WTC11 (cell line): ENCODE measurements at regions not wholly inside any gene's neighbourhood (a gene's known extent, or its start where the extent isn't known, plus 50 kb on each side); places are given as distances from the start of the nearest gene placed in this dataset.

Source experiments
- ATAC-seq: fragments of 200-7000 bp; cut with Tn5 transposase; 2 replicates; pipeline ENCODE4 v1.10.0; 2021; ENCODE audit warnings: mild to moderate bottlenecking, moderate library complexity
- CTCF ChIA-PET: fragments of 300-600 bp; sonication (Branson Sonifier 250); formaldehyde crosslinking; loops from one replicate; lab custom pipeline; 2021; ENCODE audit warnings: antibody characterized with exemption; lab: Charles Lee
- POLR2A ChIA-PET: fragments of 350-600 bp; sonication (Branson Sonifier 250); formaldehyde crosslinking; loops from one replicate; lab custom pipeline; 2021; ENCODE audit warnings: antibody characterized with exemption; lab: Charles Lee
- DNase-seq: peaks from one replicate; pipeline ENCODE4 v3.0.0; 2021; ENCODE audit warnings: low spot score
- H3K27ac Mint-ChIP-seq: 2 replicates; pipeline ENCODE4 v1.8.0; 2021; ENCODE audit warnings: mixed read lengths
- H3K27me3 Mint-ChIP-seq: 2 replicates; pipeline ENCODE4 v1.8.0; 2021; ENCODE audit warnings: low read depth, mild to moderate bottlenecking, moderate library complexity, mixed read lengths
- H3K36me3 Mint-ChIP-seq: 2 replicates; pipeline ENCODE4 v1.8.0; 2021; ENCODE audit warnings: mixed read lengths
- H3K4me1 Mint-ChIP-seq: 2 replicates; pipeline ENCODE4 v1.8.0; 2022; ENCODE audit warnings: mixed read lengths
- H3K4me3 Mint-ChIP-seq: 2 replicates; pipeline ENCODE4 v1.8.0; 2021; ENCODE audit warnings: mild to moderate bottlenecking, moderate library complexity, mixed read lengths
- H3K9me3 Mint-ChIP-seq: 2 replicates; pipeline ENCODE4 v1.8.0; 2021; ENCODE audit warnings: mixed read lengths
- CTCF ChIP-seq: fragments of 200-600 bp; IDR thresholded peaks from 2 replicates; pipeline ENCODE4 v1.8.0; 2022; ENCODE audit warnings: antibody characterized with exemption
- E2F5 ChIP-seq: sonication (generic); formaldehyde crosslinking; IDR thresholded peaks from 2 replicates; pipeline ENCODE4 v1.8.1; 2022; ENCODE audit warnings: mild to moderate bottlenecking, moderate library complexity, missing genetic modification reagents
- FOXK1 ChIP-seq: sonication (generic); formaldehyde crosslinking; IDR thresholded peaks from 2 replicates; pipeline ENCODE4 v1.8.0; 2022; ENCODE audit warnings: mild to moderate bottlenecking, moderate library complexity, missing genetic modification reagents
- FOXP4 ChIP-seq: sonication (generic); formaldehyde crosslinking; IDR thresholded peaks from 2 replicates; pipeline ENCODE4 v1.8.0; 2022; ENCODE audit warnings: mild to moderate bottlenecking, missing genetic modification reagents
- GTF2I ChIP-seq: fragments of 250-450 bp; sonication (Bioruptor Pico); conservative IDR thresholded peaks from 2 replicates; pipeline ENCODE4 v1.4.0; 2021; ENCODE audit warnings: mild to moderate bottlenecking
- IRF1 ChIP-seq: sonication (generic); formaldehyde crosslinking; IDR thresholded peaks from 2 replicates; pipeline ENCODE4 v1.8.0; 2023; ENCODE audit warnings: missing genetic modification reagents
- NFE2L1 ChIP-seq: sonication (generic); formaldehyde crosslinking; IDR thresholded peaks from 2 replicates; pipeline ENCODE4 v1.8.1; 2023; ENCODE audit warnings: missing genetic modification reagents
- NFYB ChIP-seq: sonication (generic); formaldehyde crosslinking; conservative IDR thresholded peaks from 2 replicates; pipeline ENCODE4 v1.8.0; 2022; ENCODE audit warnings: low read depth, missing genetic modification reagents
- NR2C2 ChIP-seq: sonication (generic); formaldehyde crosslinking; IDR thresholded peaks from 2 replicates; pipeline ENCODE4 v1.8.0; 2022; ENCODE audit warnings: mild to moderate bottlenecking, missing genetic modification reagents
- RELA ChIP-seq: sonication (generic); formaldehyde crosslinking; IDR thresholded peaks from 2 replicates; pipeline ENCODE4 v1.8.1; 2022; ENCODE audit warnings: missing genetic modification reagents, mild to moderate bottlenecking, borderline replicate concordance
- SMAD4 ChIP-seq: sonication (generic); formaldehyde crosslinking; IDR thresholded peaks from 2 replicates; pipeline ENCODE4 v1.8.0; 2022; ENCODE audit warnings: mild to moderate bottlenecking, missing genetic modification reagents
- USF2 ChIP-seq: sonication (generic); formaldehyde crosslinking; IDR thresholded peaks from 2 replicates; pipeline ENCODE4 v1.8.1; 2023; ENCODE audit warnings: mild to moderate bottlenecking, missing genetic modification reagents, moderate library complexity
- ZNF416 ChIP-seq: fragments of 250-450 bp; sonication (Bioruptor Pico); IDR thresholded peaks from 2 replicates; pipeline ENCODE4 v1.9.0; 2021; ENCODE audit warnings: mild to moderate bottlenecking, inconsistent platforms
- ZNF425 ChIP-seq: fragments of 250-450 bp; sonication (Bioruptor Pico); conservative IDR thresholded peaks from 2 replicates; pipeline ENCODE4 v1.9.0; 2021; ENCODE audit warnings: mild to moderate bottlenecking
- ZNF512 ChIP-seq: sonication (generic); formaldehyde crosslinking; IDR thresholded peaks from 2 replicates; pipeline ENCODE4 v1.8.1; 2022; ENCODE audit warnings: missing genetic modification reagents, borderline replicate concordance

GRCh38 chr4:27846951-27847350 is 986.3 kb downstream of the STIM2 start (continued):
- no peak for TF ChIP-seq E2F5 (CRISPR knock-in tag)
- TF ChIP-seq, all 79 proteins: peak for 0

- 0 out of 2 replicates have a peak overlapping the region, but pooled peaks have one; percentile 26 for H3K27ac Mint-ChIP-seq
- no peaks in the 10 kb centered on the region for H3K9me3 Mint-ChIP-seq
- TF ChIP-seq ZNF416 (CRISPR knock-in tag), result no peak
- peak; percentile 35 for TF ChIP-seq CTCF
- TF ChIP-seq USF2 (CRISPR knock-in tag), result 0 out of 2 replicates have a peak, but pooled peaks have one; percentile 34
- ChIA-PET POLR2A (no interaction called here), CTCF (interaction anchor here (0.6 to 1.5 kb wide), 8 partner anchors 130 to 825 kb away, joined by 3 to 9 read pairs (median 4); no protein-coding TSS in a partner anchor)
- no peak overlapping the region for H3K4me3 Mint-ChIP-seq
- DNase-seq (peak; percentile 50), ATAC-seq (peak; percentile 99)
- H3K4me1 Mint-ChIP-seq, result 0 out of 2 replicates have a peak, but pooled peaks cover 5% of the 10 kb centered on the region
- H3K36me3 Mint-ChIP-seq, result no peaks in the 10 kb centered on the region
- no peaks in the 10 kb centered on the region for H3K27me3 Mint-ChIP-seq
Measured at GRCh38 chr4:27861381-27861787, 1000.7 kb downstream of the STIM2 start.

GRCh38 chr4:27861802-27862201 is 1001.2 kb downstream of the STIM2 start:
- ChIA-PET POLR2A (no interaction called here), CTCF (interaction anchor here (0.6 to 1.5 kb wide), 8 partner anchors 129 to 825 kb away, joined by 3 to 9 read pairs (median 4); no protein-coding TSS in a partner anchor)
- DNase-seq (no peak), ATAC-seq (no peak)
- Mint-ChIP-seq H3K27ac (0 out of 2 replicates have a peak overlapping the region, but pooled peaks have one; percentile 26), H3K36me3 (no peaks in the 10 kb centered on the region), H3K27me3 (no peaks in the 10 kb centered on the region), H3K9me3 (no peaks in the 10 kb centered on the region), H3K4me1 (0 out of 2 replicates have a peak, but pooled peaks cover 5% of the 10 kb centered on the region), H3K4me3 (no peak overlapping the region)
- TF ChIP-seq SMAD4 (CRISPR knock-in tag) (no peak), IRF1 (CRISPR knock-in tag) (no peak), E2F5 (CRISPR knock-in tag) (no peak), ZNF425 (CRISPR knock-in tag) (no peak), NFYB (no peak), NR2C2 (no peak), FOXK1 (CRISPR knock-in tag) (no peak), RELA (CRISPR knock-in tag) (no peak), GTF2I (CRISPR knock-in tag) (no peak), NFE2L1 (CRISPR knock-in tag) (no peak)

- POLR2A ChIA-PET, result no interaction called here
- CTCF ChIA-PET, result no interaction called here
- H3K27ac Mint-ChIP-seq, result no peak overlapping the region
- TF ChIP-seq FOXP4 (CRISPR knock-in tag) (no peak), ZNF416 (CRISPR knock-in tag) (no peak), ZNF512 (CRISPR knock-in tag) (no peak)
- TF ChIP-seq, all 79 proteins: peak for 0
- DNase-seq (no peak), ATAC-seq (no peak)
- H3K27me3 Mint-ChIP-seq, result no peaks in the 10 kb centered on the region
- no peaks in the 10 kb centered on the region for H3K4me1 Mint-ChIP-seq
- no peaks in the 10 kb centered on the region for H3K36me3 Mint-ChIP-seq
- no peak overlapping the region for H3K4me3 Mint-ChIP-seq
- H3K9me3 Mint-ChIP-seq, result peaks cover 6% of the 10 kb centered on the region
Measured at GRCh38 chr4:27873596-27873995, 1013.0 kb downstream of the STIM2 start.
